ENCODE measurements at regions not wholly inside any gene's neighbourhood (a gene's known extent, or its start where the extent isn't known, plus 50 kb on each side); places are given as distances from the start of the nearest gene placed in this dataset.

GRCh38 chr4:122973465-122973864 is 51.1 kb upstream of the NUDT6 start:
- Mint-ChIP-seq H3K27ac (no peak overlapping the region), H3K36me3 (ENCODE audit: low read depth) (peaks cover 59% of the 10 kb centered on the region), H3K4me1 (ENCODE audit: low read depth) (no peaks in the 10 kb centered on the region), H3K4me3 (no peak overlapping the region), H3K27me3 (no peaks in the 10 kb centered on the region), H3K9me3 (peaks cover 5% of the 10 kb centered on the region)
- CTCF ChIA-PET: no interaction called here
- Histone ChIP-seq H3K27me3 (ENCODE audit: control insufficient read depth in 1 of 2, insufficient read depth in 2 of 2, low read length in 2 of 2) (no peaks in the 10 kb centered on the region), H3K36me3 (ENCODE audit: insufficient read depth, low read length) (peaks cover 19% of the 10 kb centered on the region), H3K9me3 (ENCODE audit: control insufficient read depth in 1 of 2, insufficient read depth in 1 of 2, low read length in 2 of 2) (peaks cover 6 to 16% of the 10 kb centered on the region in 2 experiments), H3K27ac (ENCODE audit: low read depth in 1 of 2, low read length in 2 of 2) (no peak overlapping the region), H3K4me3 (ENCODE audit: low read length) (no peak overlapping the region), H3K4me1 (ENCODE audit: insufficient read depth, low read length) (no peaks in the 10 kb centered on the region)
- ATAC-seq (ENCODE audit: poor library complexity) (no peak), DNase-seq (no peak)
- POLR2A ChIA-PET: no interaction called here
- intact Hi-C loops (cut with DNase I, micrococcal nuclease): no loop called here
- TF ChIP-seq, protein P1, sequence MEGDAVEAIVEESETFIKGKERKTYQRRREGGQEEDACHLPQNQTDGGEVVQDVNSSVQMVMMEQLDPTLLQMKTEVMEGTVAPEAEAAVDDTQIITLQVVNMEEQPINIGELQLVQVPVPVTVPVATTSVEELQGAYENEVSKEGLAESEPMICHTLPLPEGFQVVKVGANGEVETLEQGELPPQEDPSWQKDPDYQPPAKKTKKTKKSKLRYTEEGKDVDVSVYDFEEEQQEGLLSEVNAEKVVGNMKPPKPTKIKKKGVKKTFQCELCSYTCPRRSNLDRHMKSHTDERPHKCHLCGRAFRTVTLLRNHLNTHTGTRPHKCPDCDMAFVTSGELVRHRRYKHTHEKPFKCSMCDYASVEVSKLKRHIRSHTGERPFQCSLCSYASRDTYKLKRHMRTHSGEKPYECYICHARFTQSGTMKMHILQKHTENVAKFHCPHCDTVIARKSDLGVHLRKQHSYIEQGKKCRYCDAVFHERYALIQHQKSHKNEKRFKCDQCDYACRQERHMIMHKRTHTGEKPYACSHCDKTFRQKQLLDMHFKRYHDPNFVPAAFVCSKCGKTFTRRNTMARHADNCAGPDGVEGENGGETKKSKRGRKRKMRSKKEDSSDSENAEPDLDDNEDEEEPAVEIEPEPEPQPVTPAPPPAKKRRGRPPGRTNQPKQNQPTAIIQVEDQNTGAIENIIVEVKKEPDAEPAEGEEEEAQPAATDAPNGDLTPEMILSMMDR (IDR thresholded peaks at IDR 0.05): no peak

- H3K4me1 ChIP-seq (ENCODE audit: insufficient read depth, low read length): no peaks in the 10 kb centered on the region
- peaks cover 6 to 20% of the 10 kb centered on the region in 2 experiments for H3K9me3 ChIP-seq (ENCODE audit: control insufficient read depth in 1 of 2, insufficient read depth in 1 of 2, low read length in 2 of 2)
- Mint-ChIP-seq H3K4me1 (ENCODE audit: low read depth) (no peaks in the 10 kb centered on the region), H3K9me3 (peaks cover 5% of the 10 kb centered on the region), H3K36me3 (ENCODE audit: low read depth) (peaks cover 85% of the 10 kb centered on the region), H3K27ac (no peak overlapping the region), H3K4me3 (no peak overlapping the region), H3K27me3 (no peaks in the 10 kb centered on the region)
- DNase-seq (no peak), ATAC-seq (ENCODE audit: poor library complexity) (no peak)
- CTCF ChIA-PET: no interaction called here
- intact Hi-C loops (cut with DNase I, micrococcal nuclease): no loop called here
- TF ChIP-seq, protein P1 (IDR thresholded peaks at IDR 0.05): no peak
- no peak overlapping the region for H3K27ac ChIP-seq (ENCODE audit: low read depth in 1 of 2, low read length in 2 of 2)
- H3K36me3 ChIP-seq (ENCODE audit: insufficient read depth, low read length): peaks cover 27% of the 10 kb centered on the region
- H3K4me3 ChIP-seq (ENCODE audit: low read length): no peak overlapping the region
- no peaks in the 10 kb centered on the region for H3K27me3 ChIP-seq (ENCODE audit: control insufficient read depth in 1 of 2, insufficient read depth in 2 of 2, low read length in 2 of 2)
- POLR2A ChIA-PET: no interaction called here
Measured at GRCh38 chr4:122976111-122976510, 53.7 kb upstream of the NUDT6 start.

DNA sequence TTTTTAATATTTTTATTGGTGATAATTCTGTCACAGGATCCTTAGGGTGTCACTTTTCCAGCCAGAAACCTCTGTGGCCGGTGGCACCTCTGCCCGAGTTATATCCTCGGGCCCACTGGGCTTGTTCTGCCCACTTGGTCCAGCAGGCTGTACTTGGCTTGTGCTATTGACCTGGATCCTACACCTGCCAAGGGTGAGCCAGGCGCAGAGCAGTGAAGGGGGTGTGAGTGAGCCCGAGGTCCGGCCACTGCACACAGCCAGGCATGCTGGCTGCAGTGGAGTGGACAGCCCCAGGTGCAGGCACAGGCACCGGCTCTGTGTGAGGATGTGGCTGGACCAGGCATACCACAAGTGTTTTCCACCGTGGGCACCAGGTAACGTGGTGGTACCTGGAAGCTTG is 54.7 kb upstream of the NUDT6 start:
- POLR2A ChIA-PET: no interaction called here
- peaks cover 6 to 20% of the 10 kb centered on the region in 2 experiments for H3K9me3 ChIP-seq (ENCODE audit: control insufficient read depth in 1 of 2, insufficient read depth in 1 of 2, low read length in 2 of 2)
- Mint-ChIP-seq H3K4me1 (ENCODE audit: low read depth) (no peaks in the 10 kb centered on the region), H3K4me3 (no peak overlapping the region), H3K9me3 (peaks cover 5% of the 10 kb centered on the region), H3K27me3 (no peaks in the 10 kb centered on the region), H3K36me3 (ENCODE audit: low read depth) (peaks cover 91% of the 10 kb centered on the region), H3K27ac (no peak overlapping the region)
- no peak for DNase-seq
- intact Hi-C loops (cut with DNase I, micrococcal nuclease): no loop called here
- CTCF ChIA-PET: no interaction called here
- ATAC-seq (ENCODE audit: poor library complexity): no peak
- H3K27ac ChIP-seq (ENCODE audit: low read depth in 1 of 2, low read length in 2 of 2): no peak overlapping the region
- no peaks in the 10 kb centered on the region for H3K27me3 ChIP-seq (ENCODE audit: control insufficient read depth in 1 of 2, insufficient read depth in 2 of 2, low read length in 2 of 2)
- H3K36me3 ChIP-seq (ENCODE audit: insufficient read depth, low read length): peaks cover 30% of the 10 kb centered on the region
- TF ChIP-seq, protein P1 (IDR thresholded peaks at IDR 0.05): no peak
- no peak overlapping the region for H3K4me3 ChIP-seq (ENCODE audit: low read length)
- no peaks in the 10 kb centered on the region for H3K4me1 ChIP-seq (ENCODE audit: insufficient read depth, low read length)
